OCI-LY3 (cell line): ENCODE measurements at regions not wholly inside any gene's neighbourhood (a gene's known extent, or its start where the extent isn't known, plus 50 kb on each side); places are given as distances from the start of the nearest gene placed in this dataset.

Source experiments
- H2AFZ ChIP-seq: fragments of 200-600, 300-600 bp; shearing (Covaris generic); 2 replicates; pipeline ENCODE4 v1.6.0; 2014; ENCODE audit warnings: antibody characterized with exemption, low read depth, low read length
- H3K27ac ChIP-seq: fragments of 200-600, 300-600 bp; sonication (generic); 2 replicates; pipeline ENCODE4 v1.5.1; 2014; ENCODE audit warnings: mild to moderate bottlenecking, low read length, moderate library complexity, mixed read lengths
- H3K27me3 ChIP-seq: fragments of 200-600, 300-600 bp; sonication (generic); 2 replicates; pipeline ENCODE4 v1.6.1; 2014; ENCODE audit warnings: low read depth, low read length, mixed read lengths
- H3K36me3 ChIP-seq: fragments of 200-600, 300-600 bp; sonication (generic); replicated peaks from 2 replicates; pipeline ENCODE3; 2014; ENCODE audit warnings: low read depth, low read length, mixed read lengths
- H3K4me1 ChIP-seq: fragments of 300-600, 200-600 bp; sonication (generic); 2 replicates; pipeline ENCODE4 v1.6.1; 2014; ENCODE audit warnings: low read length, mixed read lengths
- H3K4me2 ChIP-seq: fragments of 200-600, 300-600 bp; sonication (generic); 2 replicates; pipeline ENCODE4 v1.6.1; 2014; ENCODE audit warnings: low read length, mixed read lengths
- H3K4me3 ChIP-seq: fragments of 300-600, 200-600 bp; sonication (generic); 2 replicates; pipeline ENCODE4 v1.5.1; 2014; ENCODE audit warnings: antibody characterized with exemption, mild to moderate bottlenecking, low read length, moderate library complexity
- H3K79me2 ChIP-seq: fragments of 300-600, 200-600 bp; shearing (Covaris generic); 2 replicates; pipeline ENCODE4 v1.6.1; 2014; ENCODE audit warnings: mild to moderate bottlenecking, low read length, mixed read lengths
- H3K9ac ChIP-seq: fragments of 300-600, 200-600 bp; shearing (Covaris generic); 2 replicates; pipeline ENCODE4 v1.6.0; 2014; ENCODE audit warnings: mild to moderate bottlenecking, low read length, moderate library complexity
- H3K9me3 ChIP-seq: fragments of 200-600, 300-600 bp; shearing (Covaris generic); 2 replicates; pipeline ENCODE4 v1.6.1; 2014; ENCODE audit warnings: low read length, mixed read lengths; ENCODE audit not compliant: insufficient read depth
- H4K20me1 ChIP-seq: fragments of 200-600, 300-600 bp; sonication (generic); 2 replicates; pipeline ENCODE4 v1.6.1; 2016; ENCODE audit warnings: low read length, mixed read lengths; ENCODE audit not compliant: insufficient read depth
- CTCF ChIP-seq: fragments of 200-600, 300-600 bp; sonication (generic); IDR thresholded peaks from 2 replicates; pipeline ENCODE4 v1.5.1; 2014; ENCODE audit warnings: antibody characterized with exemption, low read length, low read depth
- EZH2phosphoT487 ChIP-seq: fragments of 200-600 bp; shearing (Covaris generic); IDR thresholded peaks from 2 replicates; pipeline ENCODE4 v1.6.1; 2018; ENCODE audit warnings: antibody characterized with exemption, mixed run types, low read depth

- H3K4me3 ChIP-seq = no peak overlapping the region
- H3K36me3 ChIP-seq = no peaks in the 10 kb centered on the region
- H4K20me1 ChIP-seq = no peaks in the 10 kb centered on the region
- no peak overlapping the region for H3K27ac ChIP-seq
- no peak for TF ChIP-seq CTCF
- TF ChIP-seq EZH2phosphoT487 = no peak
- H2AFZ ChIP-seq = no peak overlapping the region
- H3K4me2 ChIP-seq = no peak overlapping the region
- H3K4me1 ChIP-seq = peaks cover 7% of the 10 kb centered on the region; the same call in 1 of the 2 replicates
- no peaks in the 10 kb centered on the region for H3K79me2 ChIP-seq
- no peaks in the 10 kb centered on the region for H3K27me3 ChIP-seq
- H3K9me3 ChIP-seq = no peaks in the 10 kb centered on the region
- no peak overlapping the region for H3K9ac ChIP-seq
Measured at GRCh38 chr4:62408454-62408853, 1208.3 kb downstream of the ADGRL3 start.

GRCh38 chr4:62407534-62407933 lies 1207.4 kb downstream of the ADGRL3 start:
- TF ChIP-seq EZH2phosphoT487 (no peak), CTCF (no peak)
- Histone ChIP-seq H3K36me3 (no peaks in the 10 kb centered on the region), H3K9me3 (no peaks in the 10 kb centered on the region), H3K27me3 (no peaks in the 10 kb centered on the region), H3K9ac (no peak overlapping the region), H3K79me2 (no peaks in the 10 kb centered on the region), H3K4me2 (no peak overlapping the region), H4K20me1 (no peaks in the 10 kb centered on the region), H3K4me1 (peaks cover 10% of the 10 kb centered on the region), H3K27ac (no peak overlapping the region), H3K4me3 (no peak overlapping the region), H2AFZ (peak overlapping the region; percentile 41)

- H3K4me1 ChIP-seq = peaks cover 27% of the 10 kb centered on the region
- TF ChIP-seq EZH2phosphoT487 (no peak), CTCF (no peak)
- no peak overlapping the region for H3K9ac ChIP-seq
- H3K36me3 ChIP-seq = no peaks in the 10 kb centered on the region
- H3K79me2 ChIP-seq = no peaks in the 10 kb centered on the region
- H3K4me2 ChIP-seq = peak overlapping the region; percentile 6; the same call in 1 of the 2 replicates
- H3K9me3 ChIP-seq = no peaks in the 10 kb centered on the region
- no peak overlapping the region for H2AFZ ChIP-seq
- no peaks in the 10 kb centered on the region for H4K20me1 ChIP-seq
- H3K27ac ChIP-seq = no peak overlapping the region
- no peak overlapping the region for H3K4me3 ChIP-seq
- H3K27me3 ChIP-seq = no peaks in the 10 kb centered on the region
Measured at GRCh38 chr4:62402088-62402806, 1202.1 kb downstream of the ADGRL3 start.

- H2AFZ ChIP-seq = peak overlapping the region; percentile 75
- H3K27ac ChIP-seq = peak overlapping the region; percentile 24; the same call in 1 of the 2 replicates
- peak overlapping the region; percentile 13; the same call in 1 of the 2 replicates for H3K9ac ChIP-seq
- TF ChIP-seq EZH2phosphoT487 = no peak
- no peak for TF ChIP-seq CTCF
- no peaks in the 10 kb centered on the region for H3K27me3 ChIP-seq
- H3K36me3 ChIP-seq = no peaks in the 10 kb centered on the region
- H3K4me3 ChIP-seq = peak overlapping the region; percentile 44
- no peaks in the 10 kb centered on the region for H3K79me2 ChIP-seq
- H3K9me3 ChIP-seq = no peaks in the 10 kb centered on the region
- peaks cover 37% of the 10 kb centered on the region for H3K4me1 ChIP-seq
- no peaks in the 10 kb centered on the region for H4K20me1 ChIP-seq
- H3K4me2 ChIP-seq = peak overlapping the region; percentile 64
Measured at GRCh38 chr4:62399242-62399641, 1199.1 kb downstream of the ADGRL3 start.
